ENCODE measurements at regions not wholly inside any gene's neighbourhood (a gene's known extent, or its start where the extent isn't known, plus 50 kb on each side); places are given as distances from the start of the nearest gene placed in this dataset.

DNA sequence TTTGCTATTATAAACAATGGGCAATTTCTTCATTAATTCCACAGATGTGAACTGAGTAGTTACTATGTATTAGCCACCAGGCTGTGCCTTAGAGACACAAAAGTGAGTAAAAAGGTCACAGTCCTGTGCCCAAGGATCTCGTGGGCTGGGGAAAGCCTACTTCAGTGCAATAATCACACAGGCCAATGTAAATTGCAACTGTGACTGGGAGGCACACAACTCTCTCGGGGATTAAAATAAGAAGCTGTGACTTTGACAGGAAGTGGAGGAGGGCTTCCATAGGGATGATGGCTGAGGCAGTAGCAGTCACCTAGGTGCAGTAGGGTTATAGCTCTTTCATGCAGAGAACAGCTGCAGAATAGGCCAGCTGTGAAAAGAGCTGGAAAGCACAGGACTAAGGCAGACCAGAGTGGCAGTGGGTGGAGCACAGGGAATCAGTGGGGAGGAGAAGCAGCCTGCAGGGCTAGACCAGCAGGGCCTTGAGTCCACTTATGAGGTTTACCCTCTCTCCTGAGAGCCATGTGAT lies 121.9 kb downstream of the MAB21L3 start:
- DNase-seq: peak; percentile 10

DNA sequence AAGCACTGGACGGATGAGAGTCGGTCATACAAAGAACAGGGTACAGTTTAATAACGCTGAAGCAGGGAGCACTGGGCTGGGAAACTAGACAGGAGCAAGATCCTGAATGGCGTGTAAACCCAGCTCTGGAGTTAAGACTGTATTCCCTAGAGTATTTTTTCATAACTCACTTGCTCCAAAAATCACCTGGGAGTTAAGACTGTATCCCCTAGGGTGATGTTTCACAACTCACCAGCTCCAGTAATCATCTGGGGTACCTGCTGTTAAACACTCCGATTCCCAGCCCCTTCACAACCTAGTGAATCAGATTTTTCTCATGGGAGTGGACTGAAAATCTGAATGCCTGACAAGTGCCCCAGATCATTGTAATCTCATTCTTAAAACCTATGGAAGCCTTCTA lies 123.2 kb downstream of the MAB21L3 start:
- DNase-seq: no peak

DNA sequence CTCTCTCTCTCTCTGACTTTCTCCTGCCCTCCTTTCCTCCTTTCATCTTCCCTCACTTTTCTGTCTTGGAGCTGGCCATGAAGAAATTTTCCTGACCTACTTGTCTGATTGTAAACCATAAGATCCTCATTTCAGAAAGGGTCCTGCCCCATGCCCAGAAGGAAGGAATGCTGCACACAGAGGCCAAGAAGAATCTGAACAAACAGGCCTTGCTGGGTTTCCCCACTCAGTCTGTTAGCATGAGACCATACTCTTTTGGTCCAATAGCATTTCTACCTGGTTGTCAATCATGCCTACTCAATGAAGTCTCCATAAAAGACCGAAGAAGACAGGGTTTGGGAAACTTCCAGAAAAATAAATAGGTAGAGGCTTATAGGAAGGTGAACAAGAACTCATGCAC lies 128.7 kb downstream of the MAB21L3 start:
- no peak for DNase-seq

DNA sequence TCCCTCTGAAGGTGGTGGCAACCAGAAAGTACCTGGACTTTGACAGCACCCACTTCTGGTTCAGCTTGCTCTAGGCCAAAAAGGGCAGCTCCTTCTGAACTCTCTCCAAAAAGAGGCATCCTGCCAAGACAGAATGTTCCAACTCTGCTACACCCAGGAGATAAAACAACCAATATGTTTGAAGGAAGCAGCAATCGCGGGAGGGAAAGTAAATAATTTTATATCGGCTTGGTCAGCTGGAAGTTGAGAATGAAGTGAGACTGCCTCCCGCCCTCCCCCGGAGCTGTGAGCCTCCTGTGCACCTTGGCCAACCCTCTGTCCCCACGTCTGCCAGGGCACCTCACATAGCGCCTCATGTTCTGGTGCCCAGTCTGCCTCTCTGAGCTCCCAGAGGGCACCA lies 130.3 kb upstream of the ATP1A1 start:
- no peak for DNase-seq

DNA sequence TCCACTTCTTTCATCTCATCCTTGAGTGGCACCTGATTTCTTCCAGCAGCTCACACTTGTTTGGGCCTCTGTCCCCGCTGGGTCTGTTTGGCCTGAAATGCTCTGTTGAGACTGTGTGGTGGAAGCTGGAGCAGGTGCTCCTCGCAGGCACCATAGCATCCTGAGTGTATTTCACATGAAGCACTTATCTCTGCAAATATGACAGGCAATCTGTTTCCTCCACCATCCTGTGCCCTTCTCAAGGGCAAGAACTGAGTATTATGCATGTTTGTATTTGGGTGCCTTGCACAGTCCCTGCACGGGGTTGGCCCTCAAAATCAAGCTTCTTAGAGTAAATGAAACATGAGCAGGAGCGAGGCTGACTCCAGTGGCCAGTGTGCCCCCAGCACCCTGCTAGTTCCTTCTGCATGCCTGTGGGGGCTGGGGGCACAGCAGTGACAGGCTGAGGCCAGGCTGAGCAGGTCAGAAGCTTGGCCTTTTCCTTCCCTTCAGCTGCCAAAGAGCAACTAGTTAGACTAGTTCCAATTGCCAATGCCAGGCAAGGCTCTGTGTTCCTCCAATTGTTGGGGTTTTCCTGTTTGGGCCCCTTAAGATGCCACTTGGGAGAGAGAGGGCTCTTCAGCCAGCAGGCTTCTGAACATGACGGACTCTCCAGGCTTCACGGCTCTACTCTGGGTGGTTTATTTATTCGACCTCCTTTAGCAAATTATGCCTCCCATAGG lies 129.6 kb upstream of the ATP1A1 start:
- DNase-seq: no peak

DNA sequence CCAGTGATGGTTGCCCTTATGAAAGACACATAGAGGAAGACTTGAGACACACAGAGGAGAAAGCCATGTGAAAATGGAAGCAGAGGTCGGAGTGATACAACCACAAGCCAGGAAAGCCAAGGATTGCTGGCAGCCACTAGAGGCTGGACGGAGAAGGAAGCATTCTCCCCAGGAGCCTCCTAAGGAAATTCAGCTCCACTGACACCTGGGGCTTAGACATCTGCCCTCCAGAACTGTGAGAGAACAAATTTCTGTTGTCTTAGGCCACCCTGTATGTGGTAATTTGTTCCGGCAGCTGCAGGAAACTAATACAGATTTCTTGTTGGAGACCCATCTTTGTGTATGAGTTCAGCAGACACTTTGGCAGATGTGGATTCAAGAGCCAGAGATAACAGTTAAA lies 126.9 kb upstream of the ATP1A1 start:
- no peak for DNase-seq

DNA sequence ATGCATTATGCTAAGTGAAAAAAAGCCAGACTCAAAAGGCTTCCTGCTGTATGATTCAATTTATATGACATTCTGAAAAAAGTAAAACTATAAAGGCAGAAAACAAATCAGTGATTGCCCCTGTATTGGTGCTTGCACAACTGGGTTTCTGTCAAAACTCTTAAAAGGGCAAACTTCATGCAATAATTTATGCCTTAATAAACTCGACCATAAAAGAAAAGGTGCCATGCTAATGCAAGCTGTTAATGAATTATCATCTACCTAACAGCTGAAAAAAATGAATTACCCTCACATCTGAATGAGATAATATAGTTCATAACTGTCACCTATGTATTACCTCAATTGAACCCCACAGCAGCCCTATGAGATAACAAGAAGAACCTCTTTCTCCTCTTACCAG lies 120.8 kb upstream of the ATP1A1 start:
- no peak for DNase-seq

DNA sequence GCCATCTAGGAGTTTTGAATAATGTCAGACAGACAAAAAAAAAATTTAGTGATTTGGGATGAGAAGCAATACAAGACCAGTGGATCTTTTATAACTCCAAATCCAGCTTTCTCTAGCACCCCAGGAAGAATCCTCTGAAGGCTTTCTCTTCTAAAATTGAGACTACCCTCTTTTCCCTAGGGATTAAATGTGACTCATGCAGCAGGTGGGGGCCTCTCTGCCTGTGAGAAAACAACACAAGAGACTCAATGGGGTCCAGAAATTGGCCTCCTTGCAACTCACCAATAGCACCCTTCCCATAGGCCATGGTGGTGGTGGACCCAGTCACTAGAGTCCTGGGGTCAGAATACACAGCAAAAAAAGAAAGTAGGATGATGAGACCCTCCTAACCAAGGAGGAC lies 120.3 kb upstream of the ATP1A1 start:
- no peak for DNase-seq

DNA sequence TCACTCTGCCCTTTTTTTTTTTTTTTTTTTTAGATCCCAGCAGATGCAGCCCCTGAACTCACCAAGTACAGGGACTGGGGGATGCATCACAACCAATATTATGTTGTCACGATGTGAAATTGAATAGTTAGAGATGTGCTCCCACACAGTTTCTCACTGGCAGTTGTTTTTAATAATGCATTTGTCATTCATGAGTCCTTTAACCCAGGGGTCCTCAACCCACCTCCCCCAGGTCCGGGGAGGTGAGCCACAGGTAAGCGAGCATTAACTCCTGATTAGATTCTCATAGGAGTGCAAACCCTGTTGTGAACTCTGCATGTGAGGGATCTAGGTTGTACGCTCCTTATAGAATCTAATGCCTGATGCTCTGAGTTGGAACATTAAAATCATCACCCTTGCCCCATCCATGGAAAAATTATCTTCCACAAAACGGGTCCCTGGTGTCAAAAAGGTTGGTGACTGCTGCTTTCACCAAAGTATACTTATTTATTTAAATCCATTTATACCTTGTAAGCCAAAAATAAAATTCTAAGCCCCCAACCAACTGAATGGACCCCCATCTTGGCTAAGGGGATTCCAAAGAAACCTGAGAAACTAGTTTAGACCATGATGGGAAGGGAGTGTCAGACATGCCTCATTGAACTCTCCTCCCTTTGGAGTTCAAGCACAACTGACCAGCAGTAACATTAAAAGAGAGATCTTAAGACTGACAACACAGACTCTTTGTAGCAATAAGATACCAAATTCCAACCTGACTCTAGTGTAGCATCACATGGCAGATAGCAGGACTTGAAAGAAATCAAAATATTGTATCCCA lies 119.3 kb upstream of the ATP1A1 start:
- DNase-seq: no peak

DNA sequence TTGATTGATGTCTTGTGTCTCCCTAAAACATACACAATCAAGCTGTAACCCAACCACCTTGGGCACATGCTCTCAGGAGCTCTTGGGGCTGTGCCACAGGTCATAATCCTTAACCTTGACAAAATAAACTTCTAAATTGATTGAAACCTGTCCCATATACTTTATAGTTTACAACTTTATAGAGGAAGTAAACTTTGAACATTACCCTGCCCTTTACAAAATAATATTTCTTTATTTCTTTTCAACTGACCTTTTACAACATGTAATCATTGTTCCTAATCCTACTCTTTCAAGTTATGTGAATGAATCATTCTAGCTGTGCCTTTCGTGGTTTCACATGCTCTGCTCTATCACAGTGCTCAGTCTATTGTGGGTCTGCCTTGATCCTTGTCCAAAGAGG lies 118.3 kb upstream of the ATP1A1 start:
- DNase-seq: no peak

DNA sequence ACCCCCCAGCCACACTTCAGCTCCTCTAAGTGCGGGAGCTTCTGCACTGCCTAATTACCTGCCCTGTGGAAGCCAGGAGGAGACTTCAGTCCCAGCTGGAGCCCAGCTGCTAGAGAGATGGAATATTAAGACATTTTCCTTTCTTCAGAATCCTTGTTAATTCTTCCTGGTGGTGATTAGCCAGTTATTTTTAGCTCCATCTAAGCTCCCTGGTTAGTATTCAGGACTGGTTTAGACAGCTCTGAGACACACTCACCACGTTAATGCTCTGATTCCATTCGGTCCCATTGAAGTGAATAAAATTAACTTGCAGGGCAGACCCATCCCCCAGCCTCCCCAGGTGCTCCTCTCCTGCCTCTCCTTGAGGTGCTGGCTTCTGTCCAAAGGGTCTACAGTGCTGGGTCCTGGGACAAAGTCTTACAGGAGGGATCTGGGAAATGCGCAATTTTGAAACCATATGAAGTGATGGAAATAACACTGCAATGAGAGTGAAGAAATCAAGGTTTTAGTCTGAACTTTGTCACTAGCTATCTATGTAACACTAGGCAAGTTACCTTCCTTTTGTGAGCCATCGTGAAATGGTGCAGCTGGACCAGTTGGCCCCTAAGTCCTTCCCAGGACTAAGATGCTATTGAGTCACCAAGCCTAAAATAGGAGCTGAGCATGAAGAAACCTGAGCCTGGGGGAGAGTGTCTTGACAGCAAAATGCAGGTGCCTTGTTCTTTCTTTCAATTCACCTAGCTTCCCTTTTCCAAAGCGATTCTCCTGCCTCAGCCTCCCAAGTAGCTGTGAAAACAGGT lies 117.4 kb upstream of the ATP1A1 start:
- no peak for DNase-seq

DNA sequence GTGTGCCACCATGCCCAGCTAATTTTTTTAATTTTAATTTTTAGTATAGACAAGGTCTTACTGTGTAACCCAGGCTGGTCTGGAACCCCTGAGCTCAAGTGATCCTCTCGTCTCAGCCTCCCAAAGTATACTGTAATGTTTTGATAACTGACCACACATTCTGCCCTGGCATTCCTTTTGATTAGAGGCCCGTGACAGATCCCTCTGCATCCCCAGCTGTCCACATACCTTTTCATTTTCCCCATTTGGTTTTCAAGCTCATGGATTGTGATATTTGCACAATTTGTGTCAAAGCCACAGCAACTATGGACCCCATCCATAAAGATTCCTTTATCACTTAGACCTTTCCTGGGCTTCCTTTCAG lies 116.8 kb upstream of the ATP1A1 start:
- no peak for DNase-seq

DNA sequence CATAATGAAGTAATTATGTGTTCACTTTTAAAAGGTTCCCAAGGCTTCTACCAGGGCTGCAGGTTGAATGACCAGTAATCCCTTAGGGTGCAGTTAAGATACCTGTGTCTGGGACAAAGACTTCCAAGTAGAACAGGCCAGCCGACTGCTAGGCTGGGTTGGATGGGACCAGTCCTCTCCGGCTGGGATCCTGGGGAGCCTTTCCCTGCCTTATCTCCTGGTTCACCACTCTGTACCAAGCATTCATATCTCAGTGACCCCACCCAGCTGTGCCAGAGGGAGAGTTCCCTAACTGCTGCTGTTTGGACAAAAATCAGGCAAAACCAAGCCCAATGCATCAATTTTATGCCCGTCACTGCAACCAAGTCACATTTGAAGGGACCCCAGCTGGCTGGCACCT lies 116.2 kb upstream of the ATP1A1 start:
- no peak for DNase-seq

DNA sequence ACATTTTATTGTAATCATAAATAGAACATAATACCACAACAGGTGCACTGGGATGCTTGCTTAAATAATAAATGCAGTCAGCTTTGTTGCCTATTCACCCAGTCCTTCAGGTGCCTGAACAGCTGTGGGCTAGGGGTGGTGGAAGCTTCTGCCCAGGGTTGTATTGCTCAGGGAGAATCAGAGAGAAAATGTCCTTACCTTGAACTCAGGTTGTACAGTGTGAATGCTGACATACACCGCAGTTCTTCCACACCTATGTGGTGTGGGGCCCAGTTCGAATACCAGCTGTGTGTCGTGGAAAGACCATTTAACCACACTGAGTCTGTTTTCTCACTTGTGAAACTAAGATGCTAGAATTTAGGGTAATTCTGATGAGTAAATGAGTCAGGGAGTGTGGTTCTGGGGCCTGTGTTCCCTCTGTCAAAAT lies 115.7 kb upstream of the ATP1A1 start:
- DNase-seq: peak; percentile 6

DNA sequence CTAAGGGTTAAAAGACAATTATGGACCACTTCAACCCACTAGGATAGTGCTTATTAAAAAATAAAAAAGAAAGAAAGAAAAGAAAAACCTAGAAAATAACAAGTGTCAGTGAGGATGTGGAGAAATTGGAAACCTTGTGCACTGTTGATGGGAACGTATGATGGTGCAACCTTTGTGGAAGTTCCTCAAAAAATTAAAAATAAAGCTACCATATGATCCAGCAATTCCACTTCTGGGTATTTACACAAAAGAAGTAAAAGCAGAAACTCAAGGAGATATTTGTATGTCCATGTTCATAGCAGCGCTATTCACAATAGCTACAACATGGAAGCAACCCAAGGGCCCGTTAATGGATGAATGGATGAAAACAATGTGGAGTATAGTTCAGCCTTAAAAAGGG lies 115.2 kb upstream of the ATP1A1 start:
- DNase-seq: no peak

DNA sequence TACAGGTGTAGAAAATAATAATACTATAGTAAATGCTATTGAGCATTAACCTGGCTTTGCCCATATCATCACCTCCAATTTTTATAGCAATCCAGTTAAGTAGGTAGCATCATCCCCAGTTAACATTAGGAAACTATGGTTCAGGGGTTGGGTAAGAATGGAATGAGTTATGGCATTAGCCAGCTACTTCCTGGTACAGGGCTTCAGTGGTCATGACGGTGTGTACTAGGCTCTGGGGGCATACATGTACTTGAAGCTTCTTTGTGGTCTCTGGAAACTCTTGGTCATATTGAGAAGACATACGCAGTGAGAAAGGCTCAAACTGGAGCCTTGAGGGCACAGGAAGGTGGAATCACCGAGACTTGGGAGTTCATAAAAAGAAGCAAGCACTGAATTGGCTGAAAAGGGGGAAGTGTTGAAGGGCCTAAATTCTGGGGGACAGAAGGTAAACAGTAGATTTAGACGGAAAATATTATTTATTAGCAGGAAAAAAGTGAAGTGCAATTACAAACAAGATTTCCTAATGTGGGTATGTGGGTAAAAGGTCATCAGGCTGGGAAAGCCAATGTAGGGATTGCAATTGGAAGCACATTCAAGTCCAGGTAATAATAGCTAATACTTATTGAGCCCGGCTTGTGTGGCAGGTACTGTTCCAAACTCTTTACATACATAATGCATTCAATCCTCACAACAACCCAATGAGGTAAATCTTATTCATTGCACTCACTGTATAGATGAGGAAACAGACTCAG lies 114.2 kb upstream of the ATP1A1 start:
- no peak for DNase-seq

DNA sequence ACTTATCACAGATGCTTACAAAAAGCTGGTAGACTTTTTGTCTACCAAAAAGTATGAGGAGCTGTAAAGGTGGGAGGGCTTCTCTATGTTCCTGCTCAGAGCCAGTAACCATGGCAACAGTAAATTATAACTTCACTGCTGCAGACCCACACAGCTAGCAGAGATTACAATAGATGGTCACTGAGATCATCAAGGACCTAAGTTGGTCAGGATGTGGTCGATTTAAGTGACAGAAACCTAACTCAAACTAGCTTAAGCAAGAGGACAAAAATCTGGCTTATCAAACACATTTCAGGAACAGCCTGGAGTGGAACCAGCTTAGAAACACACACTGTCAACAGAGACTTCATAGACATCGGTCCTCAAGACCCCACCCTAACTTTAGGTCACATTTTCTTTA lies 113.4 kb upstream of the ATP1A1 start:
- DNase-seq: no peak

DNA sequence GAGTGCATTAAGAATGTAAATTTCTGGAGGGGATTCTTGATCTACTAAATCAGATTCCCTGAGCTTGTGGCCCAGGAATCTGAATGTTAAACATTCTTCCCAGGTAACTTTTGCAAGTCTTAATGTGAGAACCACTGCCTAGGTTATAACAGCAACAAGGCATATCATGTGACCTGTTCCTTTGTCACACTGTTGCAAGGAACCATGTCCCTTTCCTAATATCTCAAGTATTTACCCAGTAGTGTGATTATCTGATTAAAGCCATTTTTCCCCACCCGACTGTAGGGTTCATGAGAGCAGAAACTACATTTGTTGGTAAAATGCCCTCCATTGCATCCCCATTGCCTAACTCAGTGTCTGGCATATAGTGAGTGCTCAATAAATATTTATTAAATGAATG lies 112.9 kb upstream of the ATP1A1 start:
- no peak for DNase-seq

DNA sequence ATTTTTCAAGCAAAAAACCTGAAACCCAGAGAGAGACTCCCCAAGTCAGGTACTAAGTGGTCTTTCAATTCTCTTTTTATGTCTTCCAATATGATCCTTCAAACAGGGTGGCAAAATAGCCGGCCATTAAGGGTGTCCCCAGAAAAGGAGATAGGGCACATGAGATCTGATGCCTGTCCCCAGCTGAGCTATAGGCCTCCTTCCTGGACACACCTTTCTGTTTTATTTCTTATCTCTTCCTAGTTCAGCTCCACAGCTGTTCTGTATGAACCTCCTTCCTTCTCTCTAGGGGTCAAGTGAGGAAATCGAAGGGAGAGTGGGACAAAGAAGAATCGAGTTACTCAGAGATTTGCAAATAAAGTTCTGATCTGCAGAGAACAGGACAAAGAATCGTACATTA lies 112.4 kb upstream of the ATP1A1 start:
- DNase-seq: no peak

DNA sequence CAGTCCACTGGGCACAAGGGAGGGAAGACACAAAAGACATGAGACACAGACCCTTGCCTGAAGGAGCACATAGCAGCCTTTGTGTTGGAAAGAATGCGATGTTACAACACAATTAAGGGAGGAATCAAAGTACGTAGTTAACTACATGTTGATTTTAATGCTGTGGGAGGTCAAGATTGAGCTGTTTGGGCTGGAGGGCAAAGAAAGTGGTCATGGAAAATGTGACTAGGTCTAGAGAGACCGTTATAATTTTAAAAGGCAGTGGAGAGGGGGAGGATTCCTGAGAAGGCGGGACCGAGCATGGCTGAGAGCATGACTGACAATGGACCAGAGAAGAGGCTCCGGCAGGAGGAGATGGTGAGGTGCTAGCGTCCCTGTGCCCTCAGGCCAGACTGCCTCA lies 111.8 kb upstream of the ATP1A1 start:
- no peak for DNase-seq

DNA sequence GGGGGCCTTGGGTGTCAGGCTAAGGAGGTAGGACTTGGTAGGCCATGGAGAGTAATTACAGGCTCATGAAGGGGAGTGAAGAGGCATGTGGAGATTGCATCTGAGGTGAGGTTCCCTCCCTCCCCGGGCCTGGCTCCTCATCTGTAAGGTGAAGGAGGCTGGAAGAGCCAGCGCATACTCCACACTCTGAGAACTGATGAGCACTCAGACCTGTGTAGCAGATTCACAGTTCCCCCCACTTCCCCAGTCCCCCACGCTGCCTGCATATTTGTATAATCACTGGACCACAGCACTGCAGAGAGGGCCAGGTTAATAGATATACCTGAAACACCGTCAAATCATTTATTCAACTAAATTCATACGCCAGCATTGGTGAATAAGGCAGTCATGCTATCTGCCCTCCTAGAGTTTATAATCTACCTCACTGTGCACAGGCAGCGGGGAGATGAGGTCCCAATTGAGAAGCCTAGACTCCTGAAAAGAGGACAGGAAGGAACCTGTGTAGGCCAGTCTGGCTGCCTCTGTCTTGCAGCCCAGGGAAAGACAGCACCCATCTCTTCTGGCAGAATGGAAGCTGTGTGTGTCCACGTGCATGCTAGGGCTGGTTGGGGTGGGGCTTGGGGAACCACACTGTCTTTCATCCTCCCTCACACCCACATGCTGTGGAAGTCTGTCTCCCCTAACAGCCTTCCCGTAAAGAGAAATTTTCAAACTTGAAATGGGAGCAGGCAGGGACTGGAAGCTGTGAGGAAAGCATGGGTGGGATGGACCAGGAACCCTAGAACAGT lies 110.6 kb upstream of the ATP1A1 start:
- no peak for DNase-seq

DNA sequence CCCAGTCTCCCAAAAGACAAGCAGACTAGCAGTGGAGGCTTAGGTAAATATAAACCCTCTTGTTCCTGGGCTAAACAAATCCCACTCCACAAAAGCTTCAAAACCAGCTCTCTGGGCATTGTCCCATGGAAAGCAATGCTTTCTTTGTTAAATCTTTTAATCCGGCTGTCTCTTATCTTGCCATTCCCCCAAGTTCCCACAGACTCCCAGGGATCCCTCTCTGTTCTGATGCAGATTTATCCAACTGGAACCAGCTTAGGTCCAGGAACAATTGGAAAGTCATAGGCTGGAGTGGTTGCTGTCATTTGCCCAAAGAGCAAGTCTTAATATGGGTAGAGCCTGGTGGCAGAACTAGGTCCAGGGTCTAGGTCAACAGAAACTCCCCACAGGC lies 110.1 kb upstream of the ATP1A1 start:
- no peak for DNase-seq
